Fibroblast of mammary gland (primary cell): ENCODE measurements at regions not wholly inside any gene's neighbourhood (a gene's known extent, or its start where the extent isn't known, plus 50 kb on each side); places are given as distances from the start of the nearest gene placed in this dataset.

Source experiments
- DNase-seq: peaks from one replicate; pipeline ENCODE4 v3.0.0-alpha.2; 2010; ENCODE audit warnings: low read depth
- H3K4me3 ChIP-seq: 2 replicates; pipeline ENCODE4 v1.5.1; 2011; ENCODE audit warnings: low read depth, mild to moderate bottlenecking, low read length, moderate library complexity; ENCODE audit not compliant: control insufficient read depth
- TF ChIP-seq, protein P1 (sequence below): conservative IDR thresholded peaks from 2 replicates; pipeline ENCODE4 v1.5.1; 2011; ENCODE audit warnings: low read depth, low read length, inconsistent platforms; ENCODE audit not compliant: control insufficient read depth, insufficient read depth

DNA sequence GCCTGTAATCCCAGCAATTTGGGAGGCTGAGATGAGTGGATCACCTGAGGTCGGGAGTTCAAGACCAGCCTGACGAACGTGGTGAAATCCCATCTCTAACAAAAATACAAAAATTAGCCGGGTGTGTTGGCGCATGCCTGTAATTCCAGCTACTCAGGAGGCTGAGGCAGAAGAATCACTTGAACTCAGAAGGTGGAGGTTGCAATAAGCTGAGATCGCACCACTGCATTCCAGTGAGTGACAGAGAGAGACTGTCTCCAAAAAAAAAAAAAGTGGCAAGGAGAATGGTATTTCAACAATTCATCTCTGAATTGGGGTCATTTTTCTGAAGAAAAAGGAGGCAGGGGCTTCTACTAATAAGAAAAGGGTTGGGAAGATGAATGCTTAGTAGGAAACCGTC, 111.5 kb upstream of the NHSL1 start:
- TF ChIP-seq, protein P1, sequence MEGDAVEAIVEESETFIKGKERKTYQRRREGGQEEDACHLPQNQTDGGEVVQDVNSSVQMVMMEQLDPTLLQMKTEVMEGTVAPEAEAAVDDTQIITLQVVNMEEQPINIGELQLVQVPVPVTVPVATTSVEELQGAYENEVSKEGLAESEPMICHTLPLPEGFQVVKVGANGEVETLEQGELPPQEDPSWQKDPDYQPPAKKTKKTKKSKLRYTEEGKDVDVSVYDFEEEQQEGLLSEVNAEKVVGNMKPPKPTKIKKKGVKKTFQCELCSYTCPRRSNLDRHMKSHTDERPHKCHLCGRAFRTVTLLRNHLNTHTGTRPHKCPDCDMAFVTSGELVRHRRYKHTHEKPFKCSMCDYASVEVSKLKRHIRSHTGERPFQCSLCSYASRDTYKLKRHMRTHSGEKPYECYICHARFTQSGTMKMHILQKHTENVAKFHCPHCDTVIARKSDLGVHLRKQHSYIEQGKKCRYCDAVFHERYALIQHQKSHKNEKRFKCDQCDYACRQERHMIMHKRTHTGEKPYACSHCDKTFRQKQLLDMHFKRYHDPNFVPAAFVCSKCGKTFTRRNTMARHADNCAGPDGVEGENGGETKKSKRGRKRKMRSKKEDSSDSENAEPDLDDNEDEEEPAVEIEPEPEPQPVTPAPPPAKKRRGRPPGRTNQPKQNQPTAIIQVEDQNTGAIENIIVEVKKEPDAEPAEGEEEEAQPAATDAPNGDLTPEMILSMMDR, result no peak
- DNase-seq, result no peak
- H3K4me3 ChIP-seq, result no peak overlapping the region

DNA sequence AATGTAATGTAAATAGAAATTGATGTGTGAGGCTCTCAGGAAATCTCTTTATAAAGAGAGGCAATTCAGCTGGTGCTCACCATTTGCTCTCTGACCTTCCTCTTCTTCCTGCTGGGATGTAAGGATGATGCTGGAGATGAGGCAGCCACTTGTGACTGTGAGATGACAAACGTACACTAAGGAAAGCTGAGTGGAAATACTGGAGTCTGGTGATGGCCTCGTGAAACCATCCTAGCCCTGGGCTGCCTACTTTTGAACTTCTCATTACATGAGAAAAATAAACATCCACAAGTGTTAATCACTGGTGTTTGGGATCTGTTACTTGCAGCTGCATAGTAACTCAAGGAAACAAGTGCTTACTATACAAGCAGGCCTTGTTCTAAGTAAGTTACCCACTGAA, 114.9 kb upstream of the NHSL1 start:
- H3K4me3 ChIP-seq, result no peak overlapping the region
- no peak for DNase-seq
- TF ChIP-seq, protein P1, result no peak

- peak; percentile 73 for DNase-seq
- TF ChIP-seq, protein P1, result no peak
- no peak overlapping the region for H3K4me3 ChIP-seq
These were observed 118.9 kb upstream of the NHSL1 start for GRCh38 chr6:138618168-138618567.

DNA sequence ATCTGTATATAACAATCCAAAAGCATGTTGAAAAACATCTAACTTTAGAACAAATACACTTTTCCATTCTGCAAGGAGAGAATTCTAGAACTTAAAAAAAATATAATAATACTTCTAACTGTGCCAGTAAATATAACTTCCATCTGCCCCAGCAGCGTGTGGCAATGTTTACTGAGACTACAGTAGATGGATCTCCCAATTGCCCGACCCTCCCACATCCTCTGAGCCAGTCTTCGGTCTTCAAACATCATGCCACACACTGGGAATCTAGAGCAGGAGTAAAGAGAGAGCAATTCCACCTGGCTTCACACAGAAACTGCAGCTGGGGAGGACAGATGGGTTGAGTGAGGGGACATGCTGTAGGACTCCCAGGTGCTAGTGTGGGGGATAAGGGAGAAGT, 121.3 kb upstream of the NHSL1 start:
- DNase-seq, result peak; percentile 21
- no peak overlapping the region for H3K4me3 ChIP-seq
- TF ChIP-seq, protein P1, result no peak

- DNase-seq, result no peak
These were observed 123.7 kb upstream of the NHSL1 start for GRCh38 chr6:138622967-138623366.

GRCh38 chr6:138631566-138631965, 132.3 kb upstream of the NHSL1 start:
- no peak overlapping the region for H3K4me3 ChIP-seq
- DNase-seq, result no peak
- TF ChIP-seq, protein P1, result no peak

More at GRCh38 chr6:138622967-138623366, 123.7 kb upstream of the NHSL1 start:
- TF ChIP-seq, protein P1, result no peak
- no peak overlapping the region for H3K4me3 ChIP-seq

DNA sequence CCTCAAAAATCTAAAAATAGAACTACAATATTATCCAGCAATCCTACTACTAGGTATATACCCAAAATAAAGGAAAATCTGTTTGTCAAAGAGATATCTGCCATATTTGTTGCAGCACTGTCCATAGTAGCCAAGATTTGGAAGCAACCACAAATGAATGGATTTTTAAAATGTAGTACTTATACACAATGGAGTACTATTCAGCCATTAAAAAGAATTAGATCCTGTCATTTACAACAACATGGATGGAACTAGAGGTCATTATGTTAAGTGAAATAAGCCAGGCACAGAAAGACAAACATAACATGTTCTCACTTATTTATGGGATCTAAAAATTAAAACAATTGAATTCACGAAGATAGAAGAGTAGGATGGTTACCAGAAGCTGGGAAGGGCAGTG, 135.7 kb upstream of the CCDC28A start:
- TF ChIP-seq, protein P1, result no peak
- H3K4me3 ChIP-seq, result no peak overlapping the region
- DNase-seq, result no peak
